Tibial nerve (tissue), 3 donors: ENCODE measurements at regions not wholly inside any gene's neighbourhood (a gene's known extent, or its start where the extent isn't known, plus 50 kb on each side); places are given as distances from the start of the nearest gene placed in this dataset.

Experiments
- CTCF ChIP-seq, 5 experiments: fragments of 200-600 bp in 3 of 5; fragments of 450-650 bp in 2 of 5; sonication (generic) in 3 of 5; IDR thresholded peaks; one replicate each; pipeline ENCODE4 v1.5.1; 2016 to 2019; ENCODE audit warnings: antibody characterized with exemption in 5 of 5, mild to moderate bottlenecking in 3 of 5, moderate library complexity in 2 of 5
- POLR2A ChIP-seq, 2 donors: fragments of 450-650 bp; IDR thresholded peaks; one replicate each; pipeline ENCODE4 v1.6.1; 2017; ENCODE audit warnings: antibody characterized with exemption in 2 of 2, mild to moderate bottlenecking in 2 of 2, moderate library complexity in 2 of 2

- TF ChIP-seq CTCF (IDR thresholded peaks at IDR 0.05) (no peak), POLR2A (IDR thresholded peaks at IDR 0.05) (no peak)
These were observed 1228.3 kb upstream of the CHAC2 start for GRCh38 chr2:52539026-52539970.
